GM23338 (cell line): ENCODE measurements at regions not wholly inside any gene's neighbourhood (a gene's known extent, or its start where the extent isn't known, plus 50 kb on each side); places are given as distances from the start of the nearest gene placed in this dataset.

Experiments used
- ATAC-seq: fragments of 200-7000 bp; cut with Tn5 transposase; 3 replicates; pipeline ENCODE4 v1.9.1; 2020
- DNase-seq: peaks from one replicate; pipeline ENCODE4 v3.0.0-alpha.2; 2015; ENCODE audit warnings: low spot score
- H2AFZ ChIP-seq: fragments of 200-600 bp; sonication (generic); 2 replicates; pipeline ENCODE4 v1.8.0; 2016; ENCODE audit warnings: antibody characterized with exemption, mild to moderate bottlenecking, moderate library complexity
- H3F3A ChIP-seq: fragments of 200-600 bp; sonication (generic); replicated peaks from 2 replicates; pipeline ENCODE4 v1.8.0; 2017; ENCODE audit warnings: antibody characterized with exemption, mixed run types, low read depth
- H3K27ac ChIP-seq: fragments of 200-600 bp; sonication (generic); 2 replicates; pipeline ENCODE4 v1.6.1; 2016; ENCODE audit warnings: low read depth
- H3K27me3 ChIP-seq: fragments of 200-600 bp; sonication (generic); 2 replicates; pipeline ENCODE4 v1.8.0; 2016; ENCODE audit warnings: mild to moderate bottlenecking, mixed run types, moderate library complexity; ENCODE audit not compliant: insufficient read depth
- H3K36me3 ChIP-seq: fragments of 200-600 bp; sonication (generic); 2 replicates; pipeline ENCODE4 v1.8.0; 2016; ENCODE audit warnings: mild to moderate bottlenecking; ENCODE audit not compliant: insufficient read depth
- H3K4me1 ChIP-seq: fragments of 200-600 bp; sonication (generic); 2 replicates; pipeline ENCODE4 v1.8.0; 2016; ENCODE audit warnings: mild to moderate bottlenecking, moderate library complexity; ENCODE audit not compliant: insufficient read depth
- H3K4me2 ChIP-seq: fragments of 200-600 bp; sonication (generic); 2 replicates; pipeline ENCODE4 v1.7.1; 2017; ENCODE audit warnings: mixed run types
- H3K4me3 ChIP-seq: fragments of 200-600 bp; sonication (generic); 2 replicates; pipeline ENCODE4 v1.6.1; 2016; ENCODE audit warnings: mixed run types
- H3K79me2 ChIP-seq: fragments of 200-600 bp; sonication (generic); replicated peaks from 2 replicates; pipeline ENCODE4 v1.8.0; 2017; ENCODE audit warnings: mild to moderate bottlenecking; ENCODE audit not compliant: insufficient read depth
- H3K9me2 ChIP-seq: fragments of 200-600 bp; sonication (generic); 2 replicates; pipeline ENCODE4 v1.8.0; 2017; ENCODE audit not compliant: insufficient read depth
- H4K20me1 ChIP-seq: fragments of 200-600 bp; sonication (generic); replicated peaks from 2 replicates; pipeline ENCODE4 v1.8.0; 2017; ENCODE audit warnings: mild to moderate bottlenecking; ENCODE audit not compliant: insufficient read depth
- H3K27ac Mint-ChIP-seq: 2 replicates; pipeline ENCODE4 v1.8.0; 2020; ENCODE audit warnings: inconsistent platforms, mild to moderate bottlenecking, moderate library complexity, mixed read lengths
- H3K27me3 Mint-ChIP-seq: 3 replicates; pipeline ENCODE4 v1.8.0; 2022; ENCODE audit warnings: low read depth, mild to moderate bottlenecking, moderate library complexity, mixed read lengths, inconsistent platforms; ENCODE audit not compliant: insufficient read depth, poor library complexity
- H3K36me3 Mint-ChIP-seq: 3 replicates; pipeline ENCODE4 v1.8.0; 2021; ENCODE audit warnings: low read depth, mild to moderate bottlenecking, inconsistent platforms, moderate library complexity, mixed read lengths
- H3K4me1 Mint-ChIP-seq: 3 replicates; pipeline ENCODE4 v1.8.0; 2020; ENCODE audit warnings: mild to moderate bottlenecking, inconsistent platforms, mixed read lengths
- H3K4me3 Mint-ChIP-seq: 3 replicates; pipeline ENCODE4 v1.8.0; 2021; ENCODE audit warnings: moderate library complexity, mild to moderate bottlenecking, inconsistent platforms, mixed read lengths
- H3K9me3 Mint-ChIP-seq: 3 replicates; pipeline ENCODE4 v1.8.0; 2020; ENCODE audit warnings: moderate library complexity, mild to moderate bottlenecking, inconsistent platforms, mixed read lengths
- CREB1 ChIP-seq: fragments of 250-450 bp; sonication (Bioruptor Pico); IDR thresholded peaks from 2 replicates; pipeline ENCODE4 v1.5.0; 2020; ENCODE audit warnings: low read depth, mild to moderate bottlenecking, moderate library complexity
- CTCF ChIP-seq, 2 experiments: fragments of 200-600 bp in 1 of 2; sonication (generic) in 1 of 2; conservative IDR thresholded peaks; 2 replicates each; pipeline versions ENCODE4 v1.5.1 to v1.6.1; 2016 to 2017; ENCODE audit warnings: antibody characterized with exemption in 2 of 2, low read depth in 2 of 2, mild to moderate bottlenecking in 2 of 2, moderate library complexity in 1 of 2
- EZH2 ChIP-seq: fragments of 200-600 bp; sonication (generic); IDR thresholded peaks from one replicate; pipeline ENCODE4 v1.8.0; 2017; ENCODE audit warnings: antibody characterized with exemption, mild to moderate bottlenecking, low read depth; ENCODE audit not compliant: unreplicated experiment
- JUNB ChIP-seq: IDR thresholded peaks from one replicate; pipeline ENCODE4 v1.6.1; 2016; ENCODE audit warnings: antibody characterized with exemption; ENCODE audit not compliant: unreplicated experiment
- NANOG ChIP-seq: IDR thresholded peaks from 2 replicates; pipeline ENCODE4 v1.6.1; 2016; ENCODE audit warnings: antibody characterized with exemption, borderline replicate concordance
- REST ChIP-seq: IDR thresholded peaks from one replicate; pipeline ENCODE4 v1.6.1; 2018; ENCODE audit warnings: antibody characterized with exemption; ENCODE audit not compliant: unreplicated experiment
- STAT1 ChIP-seq: IDR thresholded peaks from one replicate; pipeline ENCODE4 v1.6.1; 2016; ENCODE audit warnings: antibody characterized with exemption; ENCODE audit not compliant: unreplicated experiment
- ZNF114 ChIP-seq: fragments of 250-450 bp; sonication (Bioruptor Pico); IDR thresholded peaks from 2 replicates; pipeline ENCODE4 v1.5.0; 2020; ENCODE audit warnings: mild to moderate bottlenecking, moderate library complexity
- ZNF331 ChIP-seq: fragments of 250-450 bp; sonication (Bioruptor Pico); IDR thresholded peaks from 2 replicates; pipeline ENCODE4 v1.5.0; 2020; ENCODE audit warnings: low read depth, mild to moderate bottlenecking, moderate library complexity
- ZNF462 ChIP-seq: fragments of 250-450 bp; sonication (Bioruptor Pico); IDR thresholded peaks from 2 replicates; pipeline ENCODE4 v1.5.0; 2020; ENCODE audit warnings: mild to moderate bottlenecking, moderate library complexity

- Histone ChIP-seq H3K4me3 (no peak overlapping the region), H3K79me2 (no peaks in the 10 kb centered on the region), H3F3A (no peaks in the 10 kb centered on the region), H3K27ac (no peak overlapping the region), H3K9me2 (no peaks in the 10 kb centered on the region), H4K20me1 (no peaks in the 10 kb centered on the region), H3K4me2 (no peak overlapping the region), H3K27me3 (no peaks in the 10 kb centered on the region), H3K4me1 (no peaks in the 10 kb centered on the region), H3K36me3 (no peaks in the 10 kb centered on the region), H2AFZ (no peak overlapping the region)
- TF ChIP-seq ZNF114 (CRISPR knock-in tag) (no peak), JUNB (no peak), CTCF (conservative IDR thresholded peaks at IDR 0.05; ENCODE audit: low read depth in 2 of 2) (no peak), ZNF331 (CRISPR knock-in tag) (no peak), REST (no peak), ZNF462 (CRISPR knock-in tag) (no peak), STAT1 (no peak), EZH2 (no peak), NANOG (no peak), CREB1 (CRISPR knock-in tag) (no peak)
- Mint-ChIP-seq H3K9me3 (no peaks in the 10 kb centered on the region), H3K27me3 (no peaks in the 10 kb centered on the region), H3K27ac (no peak overlapping the region), H3K4me1 (peaks cover 6% of the 10 kb centered on the region; the same call in 2 of the 3 replicates), H3K4me3 (no peak overlapping the region), H3K36me3 (no peaks in the 10 kb centered on the region)
- ATAC-seq = no peak
- DNase-seq = no peak
Measured at GRCh38 chr11:80841675-80842074, 1400.8 kb upstream of the TENM4 start.
